Esophagus (tissue), 2 donors: ENCODE measurements at regions not wholly inside any gene's neighbourhood (a gene's known extent, or its start where the extent isn't known, plus 50 kb on each side); places are given as distances from the start of the nearest gene placed in this dataset.

Source experiments
- H3K27ac ChIP-seq, 2 donors: one replicate each; pipeline ENCODE4 v1.5.1; 2013; ENCODE audit warnings: low read depth in 2 of 2, mild to moderate bottlenecking in 2 of 2, inconsistent platforms in 1 of 2, low read length in 1 of 2, moderate library complexity in 1 of 2
- H3K27me3 ChIP-seq, 2 donors: one replicate each; pipeline ENCODE4 v1.6.1; 2013; ENCODE audit warnings: low read length in 2 of 2, control low read depth in 1 of 2, mild to moderate bottlenecking in 1 of 2; ENCODE audit not compliant: insufficient read depth in 2 of 2, control insufficient read depth in 1 of 2
- H3K36me3 ChIP-seq, 2 donors: one replicate each; pipeline ENCODE4 v1.6.1; 2013; ENCODE audit warnings: low read length in 1 of 2; ENCODE audit not compliant: control insufficient read depth in 2 of 2, insufficient read depth in 2 of 2
- H3K4me1 ChIP-seq, 2 donors: one replicate each; pipeline ENCODE4 v1.6.1; 2013; ENCODE audit warnings: low read length in 1 of 2; ENCODE audit not compliant: control insufficient read depth in 2 of 2, insufficient read depth in 2 of 2
- H3K4me3 ChIP-seq, 2 donors: one replicate each; pipeline ENCODE4 v1.5.1; 2013; ENCODE audit warnings: low read length in 2 of 2, mild to moderate bottlenecking in 2 of 2, low read depth in 1 of 2, moderate library complexity in 1 of 2
- H3K9me3 ChIP-seq, 2 donors: one replicate each; pipeline ENCODE4 v1.6.1; 2013; ENCODE audit warnings: mild to moderate bottlenecking in 2 of 2, low read depth in 1 of 2, low read length in 1 of 2, moderate library complexity in 1 of 2; ENCODE audit not compliant: control insufficient read depth in 2 of 2, insufficient read depth in 1 of 2
- WGBS, 2 donors: extraction: QIAGEN DNeasy Blood & Tissue Kit; methylation state at CpG; one replicate each; pipeline ENCODE4 v1.1.7; 2013; 5-methylcytosine and 5-hydroxymethylcytosine counted together
- donor health status: healthy with polysubstance abuse.
- donor health status: Bipolar disorder and iron deficiency.

DNA sequence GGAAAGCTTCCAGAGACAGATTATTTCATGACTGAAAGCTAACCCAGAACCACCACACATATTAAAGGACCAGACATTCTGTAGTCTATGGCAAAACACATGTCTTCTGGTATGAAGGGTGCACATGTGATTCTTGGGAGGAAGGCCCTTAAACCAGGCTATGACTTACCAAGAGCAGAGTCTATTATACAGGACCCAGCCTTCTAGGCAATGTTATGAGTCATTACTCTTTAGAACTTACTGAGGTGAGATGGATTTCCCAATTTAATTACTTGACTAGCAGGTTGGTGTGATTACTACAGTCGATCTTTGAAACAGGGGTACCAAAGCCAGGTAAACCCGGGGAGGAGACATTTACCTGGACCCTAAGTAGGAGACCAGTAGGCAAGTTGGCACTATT is 350.8 kb downstream of the TRIB2 start:
- H3K4me3 ChIP-seq, result no peak overlapping the region
- H3K27ac ChIP-seq, result no peak overlapping the region
- H3K9me3 ChIP-seq, result no peaks in the 10 kb centered on the region
- 76 to 83% methylated on average over 2 of the region's 2 CpGs for WGBS, 2 donors
- no peaks in the 10 kb centered on the region for H3K36me3 ChIP-seq
- no peaks in the 10 kb centered on the region for H3K27me3 ChIP-seq
- H3K4me1 ChIP-seq, result no peaks in the 10 kb centered on the region

GRCh38 chr2:13089971-13090370 is 373.2 kb downstream of the TRIB2 start:
- Histone ChIP-seq H3K36me3 (no peaks in the 10 kb centered on the region), H3K4me1 (no peaks in the 10 kb centered on the region), H3K27me3 (no peaks in the 10 kb centered on the region), H3K9me3 (no peaks in the 10 kb centered on the region), H3K27ac (no peak overlapping the region), H3K4me3 (no peak overlapping the region)

DNA sequence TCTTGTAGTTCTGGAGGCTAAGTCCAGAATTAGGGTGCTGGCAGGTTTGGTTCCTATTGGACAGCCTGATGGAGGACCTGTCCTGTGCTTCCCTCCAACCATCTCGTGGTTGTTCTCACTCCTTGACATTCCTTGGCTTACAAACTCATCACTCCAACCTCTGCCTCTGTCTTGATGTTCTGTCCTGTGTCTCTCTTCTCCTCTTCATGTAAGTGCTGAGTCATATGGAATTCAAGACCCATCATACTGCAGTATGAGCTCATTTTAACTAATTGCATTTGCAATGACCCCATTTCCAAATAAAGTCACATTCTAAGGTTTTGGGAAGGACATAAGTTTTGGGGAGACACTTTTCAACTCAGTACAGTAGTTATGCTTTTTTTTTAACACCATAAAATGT is 374.7 kb downstream of the TRIB2 start:
- no peaks in the 10 kb centered on the region for H3K9me3 ChIP-seq
- 23 to 25% methylated on average over 1 of the region's 1 CpG for WGBS, 2 donors
- no peak overlapping the region for H3K27ac ChIP-seq
- no peaks in the 10 kb centered on the region for H3K27me3 ChIP-seq
- no peaks in the 10 kb centered on the region for H3K4me1 ChIP-seq
- H3K36me3 ChIP-seq, result no peaks in the 10 kb centered on the region
- no peak overlapping the region for H3K4me3 ChIP-seq

GRCh38 chr2:13091861-13092378 is 375.2 kb downstream of the TRIB2 start:
- Histone ChIP-seq H3K4me3 (no peak overlapping the region), H3K27me3 (no peaks in the 10 kb centered on the region), H3K4me1 (no peaks in the 10 kb centered on the region), H3K36me3 (no peaks in the 10 kb centered on the region), H3K27ac (no peak overlapping the region), H3K9me3 (no peaks in the 10 kb centered on the region)
- WGBS, 2 donors, result 41 to 52% methylated on average over 2 of the region's 2 CpGs

- Histone ChIP-seq H3K27ac (no peak overlapping the region), H3K36me3 (no peaks in the 10 kb centered on the region), H3K4me3 (no peak overlapping the region), H3K27me3 (no peaks in the 10 kb centered on the region), H3K9me3 (no peaks in the 10 kb centered on the region), H3K4me1 (no peaks in the 10 kb centered on the region)
- 42 to 45% methylated on average over 1 of the region's 1 CpG for WGBS, 2 donors
Observed at GRCh38 chr2:13093416-13093991, 376.8 kb downstream of the TRIB2 start.

DNA sequence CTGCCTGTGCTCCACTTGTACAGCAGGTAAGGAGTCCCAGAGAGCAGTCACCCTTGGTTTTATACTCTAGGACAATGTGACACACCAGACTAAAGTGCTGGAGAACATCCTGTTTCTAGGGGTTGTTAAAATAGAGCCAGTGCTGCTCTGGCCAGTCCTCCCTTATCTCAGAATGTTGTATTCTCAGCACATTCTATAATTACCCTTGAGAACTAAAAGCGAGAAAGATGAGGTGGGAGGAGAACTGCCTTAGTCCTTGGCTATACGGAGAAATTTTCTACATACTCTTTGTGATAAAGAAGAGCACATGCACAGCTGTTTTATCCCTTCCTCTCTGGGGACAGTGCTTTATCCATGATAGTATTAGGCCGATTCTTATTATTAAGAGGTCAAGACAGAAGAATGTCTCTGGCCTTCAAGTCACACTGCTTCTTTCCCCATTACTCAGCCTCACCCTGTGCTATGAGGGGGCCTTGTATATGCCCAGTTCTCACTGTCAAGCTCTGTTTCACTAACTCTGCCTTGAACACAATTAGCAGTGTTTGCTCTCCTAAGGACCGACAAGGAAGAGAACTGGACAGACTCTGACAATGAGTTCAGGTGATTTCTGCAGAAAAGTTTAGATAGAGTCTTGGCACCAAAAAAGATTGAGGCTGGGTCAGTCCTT is 385.8 kb downstream of the TRIB2 start:
- H3K4me3 ChIP-seq, result no peak overlapping the region
- H3K27ac ChIP-seq, result no peak overlapping the region
- no peaks in the 10 kb centered on the region for H3K27me3 ChIP-seq
- H3K9me3 ChIP-seq, result no peaks in the 10 kb centered on the region
- WGBS, 2 donors, result 74 to 75% methylated on average over 4 of the region's 4 CpGs
- H3K4me1 ChIP-seq, result no peaks in the 10 kb centered on the region
- no peaks in the 10 kb centered on the region for H3K36me3 ChIP-seq

DNA sequence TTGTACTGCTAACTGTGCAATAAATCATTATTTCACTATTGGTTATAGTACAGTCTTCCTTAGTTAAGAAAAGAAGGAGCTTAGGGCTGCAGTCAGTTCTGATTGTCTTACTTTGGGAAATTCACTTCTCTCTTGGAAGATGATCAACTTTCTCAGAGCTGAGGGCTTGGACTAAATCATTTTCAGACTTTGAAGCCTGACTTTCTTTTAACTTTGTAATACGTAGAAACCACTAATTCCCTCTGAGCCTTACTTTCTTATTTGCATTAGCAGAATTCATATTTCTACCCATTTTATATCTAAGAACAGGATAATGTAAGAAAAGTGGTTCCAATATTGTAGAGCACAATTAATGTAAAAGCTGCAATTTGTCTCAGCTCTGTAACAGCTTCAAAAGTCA is 386.4 kb downstream of the TRIB2 start:
- H3K27me3 ChIP-seq, result no peaks in the 10 kb centered on the region
- H3K27ac ChIP-seq, result no peak overlapping the region
- no peaks in the 10 kb centered on the region for H3K4me1 ChIP-seq
- no peak overlapping the region for H3K4me3 ChIP-seq
- no peaks in the 10 kb centered on the region for H3K36me3 ChIP-seq
- H3K9me3 ChIP-seq, result no peaks in the 10 kb centered on the region
- 63 to 66% methylated on average over 1 of the region's 1 CpG for WGBS, 2 donors

DNA sequence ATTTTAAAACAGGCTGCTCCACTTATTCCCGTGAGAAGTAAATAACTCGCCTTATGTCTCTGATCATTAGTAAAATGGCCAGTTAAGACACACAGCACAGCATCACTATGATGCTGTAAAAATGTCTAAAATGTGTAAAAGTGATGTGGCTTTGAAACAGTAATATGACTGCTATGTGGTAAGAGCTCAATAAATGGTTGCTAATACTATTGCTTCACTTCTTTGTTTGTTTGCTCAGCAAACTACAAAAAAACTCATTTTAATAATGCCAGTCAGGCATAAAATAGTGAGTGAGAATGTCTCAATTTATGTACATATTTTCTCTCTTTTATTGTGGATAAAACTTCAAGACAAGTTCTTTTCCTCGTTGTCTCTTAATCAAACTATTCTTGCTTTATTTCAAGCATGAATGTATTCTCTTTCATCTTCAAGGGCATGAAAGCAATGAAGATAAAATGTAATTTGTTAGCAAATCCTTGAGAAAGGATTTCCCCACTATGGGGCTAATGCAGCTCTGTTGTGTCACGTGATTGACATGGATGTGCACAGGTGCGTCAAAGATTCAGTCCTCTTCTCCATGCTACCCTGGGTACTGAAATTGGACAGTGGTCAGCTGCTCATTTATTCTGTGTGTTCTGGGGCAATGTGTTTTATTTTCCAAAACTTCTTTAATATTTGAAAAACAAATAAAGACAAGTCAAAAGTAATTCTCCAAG is 387.2 kb downstream of the TRIB2 start:
- Histone ChIP-seq H3K9me3 (no peaks in the 10 kb centered on the region), H3K27me3 (no peaks in the 10 kb centered on the region), H3K36me3 (no peaks in the 10 kb centered on the region), H3K4me3 (no peak overlapping the region), H3K4me1 (no peaks in the 10 kb centered on the region), H3K27ac (no peak overlapping the region)
- whole genome bisulfite sequencing, 2 donors, result 66 to 71% methylated on average over 5 of the region's 5 CpGs

GRCh38 chr2:13104723-13105122 is 388.0 kb downstream of the TRIB2 start:
- no peaks in the 10 kb centered on the region for H3K27me3 ChIP-seq
- no peaks in the 10 kb centered on the region for H3K4me1 ChIP-seq
- H3K36me3 ChIP-seq, result no peaks in the 10 kb centered on the region
- H3K9me3 ChIP-seq, result no peaks in the 10 kb centered on the region
- no peak overlapping the region for H3K4me3 ChIP-seq
- no peak overlapping the region for H3K27ac ChIP-seq

- WGBS, 2 donors, result 66 to 75% methylated on average over 3 of the region's 3 CpGs
- Histone ChIP-seq H3K4me1 (no peaks in the 10 kb centered on the region), H3K4me3 (no peak overlapping the region), H3K27me3 (no peaks in the 10 kb centered on the region), H3K27ac (no peak overlapping the region), H3K36me3 (no peaks in the 10 kb centered on the region), H3K9me3 (no peaks in the 10 kb centered on the region)
Observed at GRCh38 chr2:13106302-13106701, 389.6 kb downstream of the TRIB2 start.
